Activated naive CD4-positive, alpha-beta T cell treated with Interleukin-2 at 50 U/mL for 16 hours (primary cell): ENCODE measurements at regions not wholly inside any gene's neighbourhood (a gene's known extent, or its start where the extent isn't known, plus 50 kb on each side); places are given as distances from the start of the nearest gene placed in this dataset.
"Not testable (repeated sequence)": the region's sequence is repeated elsewhere in the genome, so short reads cannot be mapped to it uniquely, and the experiment has no call there.

Source experiments
- DNase-seq: peaks from one replicate; pipeline ENCODE4 v3.0.0-alpha.2; 2020

GRCh38 chr1:185538309-185538898 lies 195.8 kb upstream of the HMCN1 start:
- not testable (repeated sequence) for DNase-seq

- no peak for DNase-seq
These were observed 196.6 kb upstream of the HMCN1 start for GRCh38 chr1:185537596-185537995.

DNA sequence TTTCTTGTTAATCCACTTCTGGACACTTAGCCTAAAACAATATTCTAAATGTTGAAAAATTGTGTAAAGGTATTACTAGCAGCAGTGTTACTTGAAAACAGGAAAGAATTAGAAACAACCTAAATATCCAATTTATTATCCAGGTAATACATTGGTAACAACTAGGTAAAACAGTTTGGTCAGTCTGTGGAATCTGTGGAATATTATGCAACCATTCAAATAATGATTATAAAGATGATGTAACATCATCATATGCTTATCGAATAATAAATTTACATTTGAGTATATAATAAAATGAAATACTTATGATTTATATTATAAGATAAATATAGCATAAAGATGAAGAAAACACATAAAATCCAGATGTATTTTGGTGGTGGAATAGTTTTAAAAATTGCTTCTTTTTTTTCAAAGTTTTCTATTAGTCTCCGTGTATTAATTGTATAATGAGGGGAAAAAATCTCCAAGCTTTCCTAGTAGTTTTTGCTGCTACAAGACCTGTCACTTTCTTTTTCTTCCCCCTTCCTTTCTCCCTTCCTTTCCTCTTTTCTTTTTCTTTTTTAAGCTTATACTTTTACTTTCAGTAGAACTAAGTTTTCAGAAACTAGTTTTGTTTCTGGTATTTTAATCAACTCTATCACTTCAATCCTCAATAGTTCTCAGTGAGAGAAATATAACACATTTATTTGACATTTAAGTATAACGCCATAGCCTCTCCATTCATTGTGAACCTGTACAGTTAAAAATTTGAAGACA lies 197.8 kb upstream of the HMCN1 start:
- DNase-seq, result no peak

DNA sequence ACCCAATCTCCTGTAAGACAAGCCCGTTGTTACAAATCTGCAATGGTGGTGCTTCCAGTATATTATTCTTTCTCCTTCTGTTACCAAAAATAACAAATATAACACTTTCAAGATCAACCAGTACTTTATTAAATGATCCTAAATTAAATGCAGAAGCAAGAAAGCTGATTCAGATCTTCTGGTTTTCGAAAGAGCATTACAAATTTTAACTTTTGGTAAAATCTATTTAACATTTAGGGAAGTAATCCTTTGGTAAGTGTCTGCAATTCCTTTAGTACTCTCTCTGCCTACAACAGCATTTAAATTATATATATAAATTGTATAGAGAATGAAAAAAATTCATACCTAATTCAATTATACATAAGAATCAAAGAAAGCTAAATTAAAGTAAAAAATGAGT lies 198.6 kb upstream of the HMCN1 start:
- DNase-seq, result no peak

GRCh38 chr1:185534801-185535200 lies 199.4 kb upstream of the HMCN1 start:
- DNase-seq, result no peak

- no peak for DNase-seq
These were observed 200.6 kb upstream of the HMCN1 start for GRCh38 chr1:185533596-185533995.

DNA sequence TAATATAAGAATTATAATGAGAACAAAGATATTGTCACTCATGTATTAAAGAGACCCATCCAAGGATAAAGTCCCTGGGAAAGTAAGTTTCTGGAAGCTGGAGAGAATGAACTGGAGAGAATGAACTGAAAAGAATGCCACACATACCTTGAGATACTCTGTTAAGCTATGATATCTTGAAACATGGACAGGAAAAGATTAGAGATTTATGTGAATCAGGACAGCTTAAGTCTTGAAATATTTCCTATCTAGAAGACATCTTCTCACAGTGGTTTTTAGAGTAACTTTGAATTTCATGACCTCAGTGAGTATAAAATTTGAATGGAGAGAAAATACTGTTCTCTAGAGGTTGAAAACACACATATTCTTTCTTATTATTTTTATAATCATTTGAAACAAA lies 201.3 kb upstream of the HMCN1 start:
- DNase-seq, result no peak

- DNase-seq, result no peak
These were observed 202.4 kb upstream of the HMCN1 start for GRCh38 chr1:185531838-185532237.

GRCh38 chr1:185530215-185530614 lies 204.0 kb upstream of the HMCN1 start:
- no peak for DNase-seq

GRCh38 chr1:185529673-185530072 lies 204.5 kb upstream of the HMCN1 start:
- DNase-seq, result no peak

DNA sequence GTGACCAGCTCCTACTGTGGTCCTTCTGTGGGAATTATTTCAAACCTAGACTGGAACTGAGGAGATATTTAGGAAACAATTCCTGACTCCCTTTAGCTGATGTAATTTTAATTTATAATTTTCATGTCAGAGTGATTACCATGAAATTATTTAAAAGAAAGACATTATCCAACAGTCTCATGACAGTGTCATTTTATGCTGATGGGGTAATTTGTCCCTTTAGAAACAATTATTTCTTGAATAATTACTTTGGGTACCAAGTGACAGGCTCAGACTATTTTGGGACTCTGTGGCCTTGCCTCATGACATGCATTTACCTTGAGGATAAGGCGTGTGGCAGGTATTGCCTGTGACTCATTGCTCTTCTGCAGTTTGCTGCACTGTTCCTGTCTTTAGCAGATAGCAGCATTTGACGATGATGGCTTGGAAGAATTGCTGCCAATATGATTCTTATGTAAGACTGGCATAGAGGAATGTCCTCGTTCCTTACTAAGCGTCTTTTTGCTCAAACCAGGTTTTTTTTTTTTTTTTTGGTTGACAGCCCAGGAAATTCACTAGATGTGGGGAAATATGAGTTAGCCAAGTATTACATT lies 206.0 kb upstream of the HMCN1 start:
- DNase-seq, result no peak

DNA sequence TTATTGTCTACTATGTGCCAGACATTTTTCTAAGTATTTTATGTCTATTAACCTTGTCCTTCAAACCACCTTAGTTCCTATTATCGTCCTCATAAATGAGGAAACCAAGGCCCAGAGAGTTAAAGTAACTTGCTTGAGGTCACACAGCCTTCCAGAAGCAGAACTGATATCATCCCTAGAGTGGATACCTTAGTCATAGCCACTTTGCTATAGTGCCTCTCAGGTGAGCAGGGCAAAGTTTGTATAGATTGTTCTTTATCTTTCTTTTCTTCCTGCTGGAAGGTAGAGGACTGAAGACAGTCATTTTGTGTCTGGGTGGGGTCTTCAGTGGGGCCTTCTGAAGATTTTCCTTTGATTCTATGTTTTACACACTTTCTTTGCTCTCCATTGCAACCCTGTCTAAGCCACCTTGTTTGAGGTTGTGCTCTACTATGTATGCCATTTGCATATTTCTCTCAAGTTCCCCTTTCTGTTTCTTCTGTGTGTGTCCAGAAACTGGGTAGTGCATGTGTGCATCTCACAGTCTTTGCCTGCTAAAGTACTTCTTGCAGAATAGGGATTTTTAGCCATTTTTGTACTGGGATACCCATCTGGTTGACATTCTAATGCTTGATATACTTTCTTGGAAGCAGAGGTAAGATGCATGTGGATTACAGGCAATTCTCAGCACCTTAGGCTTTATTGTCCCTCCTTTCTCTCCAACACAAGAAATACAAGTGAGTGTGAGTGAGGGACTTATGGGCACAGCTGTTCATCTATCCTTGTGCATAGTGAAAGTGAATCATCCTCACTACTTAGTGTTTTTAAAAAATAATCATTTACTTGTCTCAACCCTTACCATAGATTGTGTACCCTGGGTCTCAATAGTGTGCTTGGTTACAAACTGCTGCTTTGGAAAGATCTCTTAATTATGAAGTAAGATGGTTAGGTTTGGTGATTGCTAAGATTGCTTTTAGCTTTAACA lies 207.6 kb upstream of the HMCN1 start:
- no peak for DNase-seq

GRCh38 chr1:185520188-185520920 lies 203.3 kb upstream of the IVNS1ABP start:
- no peak for DNase-seq

DNA sequence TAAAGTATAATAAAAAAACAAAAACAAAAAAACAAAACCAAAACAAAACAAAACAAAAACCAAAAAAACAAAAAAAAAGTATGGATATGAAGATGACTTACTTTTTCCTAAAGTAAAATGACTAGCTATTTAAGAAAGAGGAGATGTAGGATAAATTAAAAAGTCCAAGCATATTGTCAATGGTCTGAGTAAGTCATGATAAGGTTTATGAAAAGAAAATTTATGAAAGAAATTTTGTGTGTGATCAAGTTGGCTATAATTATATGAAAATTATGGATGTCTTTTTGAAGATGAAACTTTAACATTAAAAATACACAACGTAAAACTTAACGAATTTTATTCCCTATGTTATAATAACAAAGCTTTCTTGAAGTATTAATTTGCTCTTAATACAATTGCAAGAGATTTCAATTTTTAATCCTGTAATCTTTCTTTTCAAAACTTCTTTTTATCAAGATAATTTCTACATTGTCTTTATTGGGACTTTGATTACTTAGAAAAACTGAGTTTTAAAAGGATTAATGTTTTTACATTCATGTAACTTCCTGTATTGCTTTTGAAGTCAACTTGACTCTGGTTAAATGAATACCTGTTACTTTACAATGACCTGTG lies 200.9 kb upstream of the IVNS1ABP start:
- no peak for DNase-seq

DNA sequence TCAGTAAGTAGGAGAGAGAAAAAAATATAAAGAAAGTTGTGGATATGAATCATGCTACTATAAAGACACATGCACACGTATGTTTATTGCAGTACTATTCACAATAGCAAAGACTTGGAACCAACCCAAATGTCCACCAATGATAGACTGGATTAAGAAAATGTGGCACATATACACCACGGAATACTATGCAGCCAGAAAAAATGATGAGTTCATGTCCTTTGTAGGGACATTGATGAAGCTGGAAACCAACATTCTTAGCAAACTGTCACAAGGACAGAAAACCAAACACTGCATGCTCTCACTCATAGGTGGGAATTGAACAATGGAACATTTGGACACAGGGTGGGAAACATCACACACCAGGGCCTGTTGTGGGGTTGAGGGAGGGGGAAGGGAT lies 200.3 kb upstream of the IVNS1ABP start:
- DNase-seq, result not testable (repeated sequence)

- no peak for DNase-seq
These were observed 198.7 kb upstream of the IVNS1ABP start for GRCh38 chr1:185515696-185516095.

DNA sequence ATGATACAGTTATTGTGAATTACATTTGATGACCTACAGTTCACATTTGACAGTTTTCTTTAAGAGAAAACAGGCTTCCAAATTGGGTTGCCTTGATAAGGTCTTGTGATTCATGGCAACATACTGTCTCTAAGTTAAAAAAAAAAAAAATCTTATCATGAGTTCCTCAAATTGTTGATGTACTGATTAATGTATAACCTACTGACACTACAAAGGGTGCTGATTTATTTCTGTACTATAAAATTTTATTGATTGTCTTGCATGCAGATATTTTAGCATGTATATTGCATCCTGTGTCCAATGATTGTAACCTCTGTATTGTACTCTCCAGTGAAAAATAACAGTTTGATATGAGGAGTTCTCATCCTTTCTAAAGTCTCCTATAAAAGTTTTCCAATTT lies 197.3 kb upstream of the IVNS1ABP start:
- DNase-seq, result no peak

GRCh38 chr1:185512442-185512841 lies 195.4 kb upstream of the IVNS1ABP start:
- DNase-seq, result no peak

GRCh38 chr1:185501099-185501498 lies 184.1 kb upstream of the IVNS1ABP start:
- DNase-seq, result no peak

- DNase-seq, result peak; percentile 2
These were observed 183.1 kb upstream of the IVNS1ABP start for GRCh38 chr1:185500001-185500626.

- no peak for DNase-seq
These were observed 181.2 kb upstream of the IVNS1ABP start for GRCh38 chr1:185498207-185498606.

- no peak for DNase-seq
These were observed 180.1 kb upstream of the IVNS1ABP start for GRCh38 chr1:185497177-185497576.
